ENCODE measurements at regions not wholly inside any gene's neighbourhood (a gene's known extent, or its start where the extent isn't known, plus 50 kb on each side); places are given as distances from the start of the nearest gene placed in this dataset.
"Not testable (repeated sequence)": the region's sequence is repeated elsewhere in the genome, so short reads cannot be mapped to it uniquely, and the experiment has no call there.

DNA sequence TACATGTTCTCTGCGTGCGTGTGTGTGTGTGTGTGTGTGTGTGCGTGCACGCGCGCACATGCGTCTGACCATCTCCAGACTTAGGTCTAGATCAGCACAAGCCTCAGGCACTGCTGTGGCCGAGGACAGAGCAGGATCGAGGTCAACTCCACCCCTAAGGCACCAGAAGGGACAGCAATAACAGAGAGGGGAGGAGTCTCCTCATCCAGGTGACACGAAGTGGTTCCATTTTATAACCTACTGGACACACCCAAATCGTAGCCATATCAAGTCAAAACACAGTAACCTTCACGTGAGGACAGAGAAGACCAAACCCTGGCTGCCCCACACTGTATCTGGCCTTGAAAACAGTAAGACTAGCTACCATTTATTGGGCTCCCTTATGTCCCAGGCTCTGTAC, 224.1 kb downstream of the FGFR2 start:
- TF ChIP-seq, protein P1, sequence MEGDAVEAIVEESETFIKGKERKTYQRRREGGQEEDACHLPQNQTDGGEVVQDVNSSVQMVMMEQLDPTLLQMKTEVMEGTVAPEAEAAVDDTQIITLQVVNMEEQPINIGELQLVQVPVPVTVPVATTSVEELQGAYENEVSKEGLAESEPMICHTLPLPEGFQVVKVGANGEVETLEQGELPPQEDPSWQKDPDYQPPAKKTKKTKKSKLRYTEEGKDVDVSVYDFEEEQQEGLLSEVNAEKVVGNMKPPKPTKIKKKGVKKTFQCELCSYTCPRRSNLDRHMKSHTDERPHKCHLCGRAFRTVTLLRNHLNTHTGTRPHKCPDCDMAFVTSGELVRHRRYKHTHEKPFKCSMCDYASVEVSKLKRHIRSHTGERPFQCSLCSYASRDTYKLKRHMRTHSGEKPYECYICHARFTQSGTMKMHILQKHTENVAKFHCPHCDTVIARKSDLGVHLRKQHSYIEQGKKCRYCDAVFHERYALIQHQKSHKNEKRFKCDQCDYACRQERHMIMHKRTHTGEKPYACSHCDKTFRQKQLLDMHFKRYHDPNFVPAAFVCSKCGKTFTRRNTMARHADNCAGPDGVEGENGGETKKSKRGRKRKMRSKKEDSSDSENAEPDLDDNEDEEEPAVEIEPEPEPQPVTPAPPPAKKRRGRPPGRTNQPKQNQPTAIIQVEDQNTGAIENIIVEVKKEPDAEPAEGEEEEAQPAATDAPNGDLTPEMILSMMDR (IDR thresholded peaks at IDR 0.05; ENCODE audit: control insufficient read depth, insufficient read depth, low read depth, low read length, missing control alignments): no peak
- DNase-seq (ENCODE audit: low read depth): no peak
- H3K4me3 ChIP-seq (ENCODE audit: control insufficient read depth, low read depth, low read length): no peak overlapping the region

DNA sequence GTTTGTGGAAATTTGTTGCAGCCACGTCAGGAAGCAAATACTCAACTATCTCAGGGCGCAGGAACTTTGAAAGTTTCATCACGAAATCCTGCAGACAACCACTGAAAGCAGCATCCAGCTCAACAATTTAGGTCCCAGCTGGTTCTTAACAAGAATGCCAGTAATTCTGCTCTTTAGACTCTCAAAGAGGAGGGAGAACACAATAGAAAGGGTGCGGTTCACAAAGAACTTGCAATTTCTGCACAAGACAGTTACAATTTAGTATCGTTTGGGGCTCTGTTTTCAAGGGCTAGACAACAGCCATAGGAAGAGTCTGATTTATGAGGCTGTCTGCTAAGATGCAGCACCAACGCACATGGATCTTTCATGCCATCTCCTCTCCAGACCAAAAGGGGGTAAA, 223.1 kb downstream of the FGFR2 start:
- no peak overlapping the region for H3K4me3 ChIP-seq (ENCODE audit: control insufficient read depth, low read depth, low read length)
- no peak for DNase-seq (ENCODE audit: low read depth)
- TF ChIP-seq, protein P1 (IDR thresholded peaks at IDR 0.05; ENCODE audit: control insufficient read depth, insufficient read depth, low read depth, low read length, missing control alignments): no peak

DNA sequence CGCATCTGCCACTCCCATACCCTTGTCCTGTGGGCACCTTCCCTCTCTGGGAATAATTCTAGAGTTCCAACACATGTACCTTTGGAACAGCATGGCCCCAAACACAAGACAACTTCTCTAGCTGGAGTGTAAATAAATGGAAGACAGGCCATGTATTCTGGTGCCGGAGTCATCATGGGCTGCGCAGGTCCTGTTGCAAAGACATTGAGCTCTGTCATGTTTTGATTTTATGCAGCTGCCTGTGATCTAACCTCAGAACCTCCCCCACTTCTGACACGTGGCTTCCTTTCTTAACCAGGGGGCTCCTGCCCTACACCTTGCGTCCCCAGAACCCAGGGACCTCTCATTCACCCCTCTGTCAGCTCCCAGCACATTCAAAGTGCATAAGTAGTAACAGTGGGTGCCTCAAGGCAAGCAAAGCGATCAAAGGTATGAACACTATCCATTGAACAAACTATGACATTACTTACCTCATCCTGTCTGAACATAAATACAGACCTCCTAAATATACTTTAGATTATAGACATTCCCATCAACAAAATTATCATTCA, 219.9 kb downstream of the FGFR2 start:
- DNase-seq (ENCODE audit: low read depth): no peak
- TF ChIP-seq, protein P1 (IDR thresholded peaks at IDR 0.05; ENCODE audit: control insufficient read depth, insufficient read depth, low read depth, low read length, missing control alignments): no peak
- no peak overlapping the region for H3K4me3 ChIP-seq (ENCODE audit: control insufficient read depth, low read depth, low read length)

DNA sequence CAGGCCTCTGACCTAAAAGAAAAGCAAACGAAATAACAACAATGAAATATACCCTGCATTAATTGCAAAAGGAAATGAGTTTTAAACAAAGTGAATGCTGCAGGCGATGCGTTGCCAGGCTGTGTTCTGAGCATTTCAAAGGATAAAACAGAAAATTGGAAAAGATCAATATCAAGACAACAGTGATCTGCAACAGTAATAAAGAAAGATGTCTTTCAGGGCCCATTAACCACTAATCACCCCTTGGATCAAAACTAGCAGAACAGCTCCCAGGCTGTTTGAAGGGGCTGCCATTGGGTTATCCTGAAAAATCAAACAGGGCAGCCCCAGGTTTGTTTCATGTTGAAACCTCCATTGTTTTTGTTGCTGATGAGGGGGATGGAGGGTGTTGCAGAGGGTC, 219.2 kb downstream of the FGFR2 start:
- TF ChIP-seq, protein P1 (IDR thresholded peaks at IDR 0.05; ENCODE audit: control insufficient read depth, insufficient read depth, low read depth, low read length, missing control alignments): no peak
- no peak for DNase-seq (ENCODE audit: low read depth)
- H3K4me3 ChIP-seq (ENCODE audit: control insufficient read depth, low read depth, low read length): no peak overlapping the region

DNA sequence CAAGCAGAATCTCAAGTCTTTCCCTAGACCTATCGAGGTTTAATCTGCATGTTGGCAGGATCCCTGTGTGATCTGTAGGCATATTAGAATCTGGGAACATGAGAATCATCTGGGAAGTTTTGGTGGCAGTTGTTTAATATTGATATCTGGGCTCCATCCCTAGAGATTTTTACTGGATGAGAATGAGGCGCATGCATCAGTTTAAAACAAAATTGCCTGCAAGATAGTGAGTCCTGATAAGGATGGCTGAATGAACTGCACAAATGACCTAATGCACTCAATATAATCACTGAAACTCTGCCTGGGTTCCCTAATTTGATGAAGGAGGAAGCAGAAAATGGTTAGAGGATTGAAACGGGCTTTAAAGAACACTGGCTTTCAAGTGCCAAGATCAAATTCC, 218.0 kb downstream of the FGFR2 start:
- TF ChIP-seq, protein P1 (IDR thresholded peaks at IDR 0.05; ENCODE audit: control insufficient read depth, insufficient read depth, low read depth, low read length, missing control alignments): no peak
- no peak overlapping the region for H3K4me3 ChIP-seq (ENCODE audit: control insufficient read depth, low read depth, low read length)
- no peak for DNase-seq (ENCODE audit: low read depth)

DNA sequence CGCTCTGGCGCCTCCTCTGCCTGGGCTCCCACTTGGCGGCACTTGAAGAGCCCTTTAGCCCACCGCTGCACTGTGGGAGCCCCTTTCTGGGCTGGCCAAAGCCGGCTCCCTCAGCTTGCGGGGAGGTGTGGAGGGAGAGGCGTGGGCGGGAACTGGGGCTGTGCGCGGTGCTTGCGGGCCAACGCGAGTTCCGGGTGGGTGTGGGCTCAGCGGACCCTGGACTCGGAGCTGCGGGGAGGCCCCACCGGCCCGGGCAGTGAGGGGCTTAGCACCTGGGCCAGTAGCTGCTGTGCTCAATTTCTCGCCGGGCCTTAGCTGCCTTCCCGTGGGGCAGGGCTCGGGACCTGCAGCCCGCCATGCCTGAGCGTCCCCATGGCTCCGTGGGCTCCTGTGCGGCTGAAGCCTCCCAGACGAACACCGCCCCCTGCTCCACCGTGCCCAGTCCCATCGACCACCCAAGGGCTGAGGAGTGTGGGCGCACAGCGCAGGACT, 216.2 kb downstream of the FGFR2 start:
- H3K4me3 ChIP-seq (ENCODE audit: control insufficient read depth, low read depth, low read length); DNase-seq (ENCODE audit: low read depth): not testable (repeated sequence)

DNA sequence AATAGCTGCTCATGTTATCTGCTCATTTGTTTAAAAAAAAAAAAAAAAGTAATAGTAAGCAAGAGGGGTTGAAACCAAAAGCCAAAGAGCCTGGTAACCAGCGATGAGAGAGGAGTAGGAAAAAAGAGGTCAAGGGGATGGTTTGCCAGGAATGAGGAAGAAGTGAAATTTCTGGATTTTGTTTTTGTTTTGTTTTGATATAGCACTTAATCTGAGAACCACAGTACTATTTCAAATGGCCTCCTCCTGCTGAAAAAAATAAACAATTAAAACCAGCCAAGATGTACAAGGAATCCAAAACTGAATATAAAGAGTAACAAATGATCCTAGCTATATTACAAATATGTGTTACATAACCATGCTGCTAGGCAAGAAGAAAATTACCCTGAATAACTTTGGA, 213.1 kb downstream of the FGFR2 start:
- no peak for DNase-seq (ENCODE audit: low read depth)
- TF ChIP-seq, protein P1 (IDR thresholded peaks at IDR 0.05; ENCODE audit: control insufficient read depth, insufficient read depth, low read depth, low read length, missing control alignments): no peak
- H3K4me3 ChIP-seq (ENCODE audit: control insufficient read depth, low read depth, low read length): no peak overlapping the region

Measured in AG09309 (cell line).